WTC11 (cell line): ENCODE measurements at regions not wholly inside any gene's neighbourhood (a gene's known extent, or its start where the extent isn't known, plus 50 kb on each side); places are given as distances from the start of the nearest gene placed in this dataset.

Experiments used
- ATAC-seq: fragments of 200-7000 bp; cut with Tn5 transposase; 2 replicates; pipeline ENCODE4 v1.10.0; 2021; ENCODE audit warnings: mild to moderate bottlenecking, moderate library complexity
- CTCF ChIA-PET: fragments of 300-600 bp; sonication (Branson Sonifier 250); formaldehyde crosslinking; loops from one replicate; lab custom pipeline; 2021; ENCODE audit warnings: antibody characterized with exemption; lab: Charles Lee
- POLR2A ChIA-PET: fragments of 350-600 bp; sonication (Branson Sonifier 250); formaldehyde crosslinking; loops from one replicate; lab custom pipeline; 2021; ENCODE audit warnings: antibody characterized with exemption; lab: Charles Lee
- DNase-seq: peaks from one replicate; pipeline ENCODE4 v3.0.0; 2021; ENCODE audit warnings: low spot score
- H3K27ac Mint-ChIP-seq: 2 replicates; pipeline ENCODE4 v1.8.0; 2021; ENCODE audit warnings: mixed read lengths
- H3K27me3 Mint-ChIP-seq: 2 replicates; pipeline ENCODE4 v1.8.0; 2021; ENCODE audit warnings: low read depth, mild to moderate bottlenecking, moderate library complexity, mixed read lengths
- H3K36me3 Mint-ChIP-seq: 2 replicates; pipeline ENCODE4 v1.8.0; 2021; ENCODE audit warnings: mixed read lengths
- H3K4me1 Mint-ChIP-seq: 2 replicates; pipeline ENCODE4 v1.8.0; 2022; ENCODE audit warnings: mixed read lengths
- H3K4me3 Mint-ChIP-seq: 2 replicates; pipeline ENCODE4 v1.8.0; 2021; ENCODE audit warnings: mild to moderate bottlenecking, moderate library complexity, mixed read lengths
- H3K9me3 Mint-ChIP-seq: 2 replicates; pipeline ENCODE4 v1.8.0; 2021; ENCODE audit warnings: mixed read lengths
- CDX4 ChIP-seq: fragments of 250-450 bp; sonication (Bioruptor Pico); IDR thresholded peaks from 2 replicates; pipeline ENCODE4 v1.9.0; 2021; ENCODE audit warnings: moderate library complexity, mild to moderate bottlenecking, inconsistent platforms, borderline replicate concordance
- CREB1 ChIP-seq: sonication (generic); formaldehyde crosslinking; IDR thresholded peaks from 2 replicates; pipeline ENCODE4 v1.8.0; 2023; ENCODE audit warnings: mild to moderate bottlenecking, missing genetic modification reagents
- EMX1 ChIP-seq: fragments of 250-450 bp; sonication (Bioruptor Pico); IDR thresholded peaks from 2 replicates; pipeline ENCODE4 v1.8.0; 2021; ENCODE audit warnings: mild to moderate bottlenecking
- JUN ChIP-seq: sonication (generic); formaldehyde crosslinking; IDR thresholded peaks from 2 replicates; pipeline ENCODE4 v1.8.0; 2023; ENCODE audit warnings: mild to moderate bottlenecking, missing genetic modification reagents
- KAT7 ChIP-seq: sonication (generic); formaldehyde crosslinking; IDR thresholded peaks from 2 replicates; pipeline ENCODE4 v1.8.1; 2023; ENCODE audit warnings: missing genetic modification reagents, mild to moderate bottlenecking, borderline replicate concordance
- MAX ChIP-seq: sonication (generic); formaldehyde crosslinking; IDR thresholded peaks from 2 replicates; pipeline ENCODE4 v1.8.0; 2022; ENCODE audit warnings: mild to moderate bottlenecking, missing genetic modification reagents
- MLX ChIP-seq: sonication (generic); formaldehyde crosslinking; IDR thresholded peaks from 2 replicates; pipeline ENCODE4 v1.8.1; 2023; ENCODE audit warnings: mild to moderate bottlenecking, missing genetic modification reagents, moderate library complexity
- MXD4 ChIP-seq: fragments of 250-450 bp; sonication (Bioruptor Pico); IDR thresholded peaks from 2 replicates; pipeline ENCODE4 v1.8.0; 2021; ENCODE audit warnings: mild to moderate bottlenecking, moderate library complexity, borderline replicate concordance
- NFE2L1 ChIP-seq: sonication (generic); formaldehyde crosslinking; IDR thresholded peaks from 2 replicates; pipeline ENCODE4 v1.8.1; 2023; ENCODE audit warnings: missing genetic modification reagents
- NR3C1 ChIP-seq: sonication (generic); formaldehyde crosslinking; conservative IDR thresholded peaks from 2 replicates; pipeline ENCODE4 v1.8.1; 2023; ENCODE audit warnings: low read depth, mild to moderate bottlenecking, missing genetic modification reagents
- PREB ChIP-seq: sonication (generic); formaldehyde crosslinking; IDR thresholded peaks from 2 replicates; pipeline ENCODE4 v1.8.1; 2022; ENCODE audit warnings: mild to moderate bottlenecking, missing genetic modification reagents, moderate library complexity, borderline replicate concordance
- RORB ChIP-seq: fragments of 250-450 bp; sonication (Bioruptor Pico); IDR thresholded peaks from 2 replicates; pipeline ENCODE4 v1.9.0; 2021; ENCODE audit warnings: mild to moderate bottlenecking
- SP1 ChIP-seq: sonication (generic); formaldehyde crosslinking; conservative IDR thresholded peaks from 2 replicates; pipeline ENCODE4 v1.8.1; 2022; ENCODE audit warnings: missing genetic modification reagents
- TP53 ChIP-seq: sonication (generic); formaldehyde crosslinking; IDR thresholded peaks from 2 replicates; pipeline ENCODE4 v1.8.1; 2023; ENCODE audit warnings: mild to moderate bottlenecking, missing genetic modification reagents
- ZNF219 ChIP-seq: sonication (generic); formaldehyde crosslinking; IDR thresholded peaks from 2 replicates; pipeline ENCODE4 v1.8.0; 2023; ENCODE audit warnings: missing genetic modification reagents, mild to moderate bottlenecking, borderline replicate concordance
- ZNF263 ChIP-seq: sonication (generic); formaldehyde crosslinking; IDR thresholded peaks from 2 replicates; pipeline ENCODE4 v1.8.1; 2022; ENCODE audit warnings: low read depth, mild to moderate bottlenecking, moderate library complexity, missing genetic modification reagents
- ZNF416 ChIP-seq: fragments of 250-450 bp; sonication (Bioruptor Pico); IDR thresholded peaks from 2 replicates; pipeline ENCODE4 v1.9.0; 2021; ENCODE audit warnings: mild to moderate bottlenecking, inconsistent platforms
- ZNF512 ChIP-seq: sonication (generic); formaldehyde crosslinking; IDR thresholded peaks from 2 replicates; pipeline ENCODE4 v1.8.1; 2022; ENCODE audit warnings: missing genetic modification reagents, borderline replicate concordance
- ZSCAN18 ChIP-seq: fragments of 250-450 bp; sonication (Bioruptor Pico); IDR thresholded peaks from 2 replicates; pipeline ENCODE4 v2.1.2; 2022; ENCODE audit warnings: mild to moderate bottlenecking, moderate library complexity
- TF ChIP-seq, protein P1 (sequence below): sonication (generic); formaldehyde crosslinking; IDR thresholded peaks from 2 replicates; pipeline ENCODE4 v1.8.0; 2022; ENCODE audit warnings: missing genetic modification reagents
- TF ChIP-seq, protein P2 (sequence below): sonication (generic); formaldehyde crosslinking; IDR thresholded peaks from 2 replicates; pipeline ENCODE4 v1.8.1; 2022; ENCODE audit warnings: mild to moderate bottlenecking, moderate library complexity, missing genetic modification reagents

DNA sequence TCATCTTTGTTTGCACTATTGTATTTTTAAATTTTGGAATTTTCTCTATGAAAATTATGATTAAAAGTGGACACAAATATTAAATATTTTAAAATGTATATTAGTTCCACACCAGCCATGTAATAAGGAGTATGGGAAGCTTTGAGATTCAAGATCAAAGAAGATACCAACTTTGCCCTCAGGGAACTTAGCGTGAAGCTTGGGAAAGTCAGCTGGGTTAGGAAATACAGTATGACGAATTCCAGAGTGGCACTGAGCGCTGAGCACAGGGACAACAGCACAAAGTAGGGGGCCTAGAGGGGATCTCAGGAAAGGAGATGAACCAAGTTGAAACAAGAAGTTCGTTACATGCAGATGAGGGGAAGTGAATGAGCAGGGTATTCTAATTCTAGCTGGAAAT is 76.9 kb upstream of the SHISA2 start:
- ChIA-PET CTCF (interaction anchor here (1.0 kb wide), 1 partner anchor 57 kb away, joined by 3 read pairs; no protein-coding TSS in a partner anchor), POLR2A (no interaction called here)
- ATAC-seq = no peak
- H3K27ac Mint-ChIP-seq = no peak overlapping the region
- H3K4me1 Mint-ChIP-seq = peaks cover 19% of the 10 kb centered on the region
- peaks cover 17% of the 10 kb centered on the region for H3K9me3 Mint-ChIP-seq
- H3K36me3 Mint-ChIP-seq = no peaks in the 10 kb centered on the region
- no peak for TF ChIP-seq SP1
- TF ChIP-seq ZNF416 (CRISPR knock-in tag) = no peak
- TF ChIP-seq KAT7 (CRISPR knock-in tag) = no peak
- TF ChIP-seq CREB1 (CRISPR knock-in tag) = no peak
- TF ChIP-seq, all 79 proteins: peak for 0
- no peak for DNase-seq
- no peak overlapping the region for H3K4me3 Mint-ChIP-seq
- no peaks in the 10 kb centered on the region; the same call in 1 of the 2 replicates for H3K27me3 Mint-ChIP-seq

GRCh38 chr13:26117620-26118019 is 65.8 kb upstream of the SHISA2 start:
- TF ChIP-seq TP53 (CRISPR knock-in tag) (no peak), MAX (CRISPR knock-in tag) (no peak), MLX (CRISPR knock-in tag) (no peak), MXD4 (no peak), PREB (CRISPR knock-in tag) (no peak), EMX1 (CRISPR knock-in tag) (no peak), NR3C1 (no peak), ZNF512 (CRISPR knock-in tag) (no peak), CREB1 (CRISPR knock-in tag) (no peak), CDX4 (CRISPR knock-in tag) (no peak), NFE2L1 (CRISPR knock-in tag) (no peak), RORB (CRISPR knock-in tag) (no peak), ZSCAN18 (CRISPR knock-in tag) (no peak), ZNF263 (CRISPR knock-in tag) (no peak), JUN (CRISPR knock-in tag) (no peak), ZNF219 (CRISPR knock-in tag) (no peak)
- TF ChIP-seq, protein P1, sequence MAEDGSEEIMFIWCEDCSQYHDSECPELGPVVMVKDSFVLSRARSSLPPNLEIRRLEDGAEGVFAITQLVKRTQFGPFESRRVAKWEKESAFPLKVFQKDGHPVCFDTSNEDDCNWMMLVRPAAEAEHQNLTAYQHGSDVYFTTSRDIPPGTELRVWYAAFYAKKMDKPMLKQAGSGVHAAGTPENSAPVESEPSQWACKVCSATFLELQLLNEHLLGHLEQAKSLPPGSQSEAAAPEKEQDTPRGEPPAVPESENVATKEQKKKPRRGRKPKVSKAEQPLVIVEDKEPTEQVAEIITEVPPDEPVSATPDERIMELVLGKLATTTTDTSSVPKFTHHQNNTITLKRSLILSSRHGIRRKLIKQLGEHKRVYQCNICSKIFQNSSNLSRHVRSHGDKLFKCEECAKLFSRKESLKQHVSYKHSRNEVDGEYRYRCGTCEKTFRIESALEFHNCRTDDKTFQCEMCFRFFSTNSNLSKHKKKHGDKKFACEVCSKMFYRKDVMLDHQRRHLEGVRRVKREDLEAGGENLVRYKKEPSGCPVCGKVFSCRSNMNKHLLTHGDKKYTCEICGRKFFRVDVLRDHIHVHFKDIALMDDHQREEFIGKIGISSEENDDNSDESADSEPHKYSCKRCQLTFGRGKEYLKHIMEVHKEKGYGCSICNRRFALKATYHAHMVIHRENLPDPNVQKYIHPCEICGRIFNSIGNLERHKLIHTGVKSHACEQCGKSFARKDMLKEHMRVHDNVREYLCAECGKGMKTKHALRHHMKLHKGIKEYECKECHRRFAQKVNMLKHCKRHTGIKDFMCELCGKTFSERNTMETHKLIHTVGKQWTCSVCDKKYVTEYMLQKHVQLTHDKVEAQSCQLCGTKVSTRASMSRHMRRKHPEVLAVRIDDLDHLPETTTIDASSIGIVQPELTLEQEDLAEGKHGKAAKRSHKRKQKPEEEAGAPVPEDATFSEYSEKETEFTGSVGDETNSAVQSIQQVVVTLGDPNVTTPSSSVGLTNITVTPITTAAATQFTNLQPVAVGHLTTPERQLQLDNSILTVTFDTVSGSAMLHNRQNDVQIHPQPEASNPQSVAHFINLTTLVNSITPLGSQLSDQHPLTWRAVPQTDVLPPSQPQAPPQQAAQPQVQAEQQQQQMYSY (CRISPR knock-in tag) = no peak
- TF ChIP-seq, protein P2, sequence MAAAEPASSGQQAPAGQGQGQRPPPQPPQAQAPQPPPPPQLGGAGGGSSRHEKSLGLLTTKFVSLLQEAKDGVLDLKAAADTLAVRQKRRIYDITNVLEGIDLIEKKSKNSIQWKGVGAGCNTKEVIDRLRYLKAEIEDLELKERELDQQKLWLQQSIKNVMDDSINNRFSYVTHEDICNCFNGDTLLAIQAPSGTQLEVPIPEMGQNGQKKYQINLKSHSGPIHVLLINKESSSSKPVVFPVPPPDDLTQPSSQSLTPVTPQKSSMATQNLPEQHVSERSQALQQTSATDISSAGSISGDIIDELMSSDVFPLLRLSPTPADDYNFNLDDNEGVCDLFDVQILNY (CRISPR knock-in tag) = no peak
- Mint-ChIP-seq H3K27ac (no peak overlapping the region), H3K27me3 (peaks cover 3% of the 10 kb centered on the region; the same call in 1 of the 2 replicates), H3K4me1 (no peaks in the 10 kb centered on the region), H3K36me3 (no peaks in the 10 kb centered on the region), H3K9me3 (no peaks in the 10 kb centered on the region), H3K4me3 (no peak overlapping the region)
- no peak for ATAC-seq
- POLR2A ChIA-PET = no interaction called here
- no peak for DNase-seq
- CTCF ChIA-PET = no interaction called here
